ENCODE measurements at regions not wholly inside any gene's neighbourhood (a gene's known extent, or its start where the extent isn't known, plus 50 kb on each side); places are given as distances from the start of the nearest gene placed in this dataset.

DNA sequence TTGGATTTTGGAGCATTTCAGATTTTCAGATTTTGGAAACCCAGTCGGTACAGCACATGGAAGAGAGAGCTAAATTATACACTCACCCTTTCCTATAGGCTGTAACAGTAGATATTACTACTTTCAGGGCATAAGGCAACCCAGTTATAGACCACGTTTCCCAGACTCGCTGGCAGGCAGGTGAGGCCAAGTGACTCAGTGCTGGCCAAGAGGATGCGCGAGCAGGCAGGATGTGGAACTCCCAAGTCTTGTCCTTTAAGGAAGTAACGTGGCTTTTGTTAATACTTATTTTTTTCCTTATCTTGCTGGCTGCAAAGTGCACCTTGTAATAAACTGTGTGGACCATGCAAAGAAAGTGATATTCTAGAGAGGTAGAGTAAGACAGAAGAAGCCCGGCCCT is 1160.1 kb downstream of the GATA3 start:
- Histone ChIP-seq H3K36me3 (no peaks in the 10 kb centered on the region), H3K27ac (no peak overlapping the region), H3K9me3 (replicated peaks) (no peaks in the 10 kb centered on the region), H3K4me3 (no peak overlapping the region), H3K4me1 (replicated peaks) (no peaks in the 10 kb centered on the region), H3K27me3 (replicated peaks) (no peaks in the 10 kb centered on the region)
- DNase-seq (ENCODE audit: low read depth in 1 of 2, low spot score in 2 of 2), result no peak

DNA sequence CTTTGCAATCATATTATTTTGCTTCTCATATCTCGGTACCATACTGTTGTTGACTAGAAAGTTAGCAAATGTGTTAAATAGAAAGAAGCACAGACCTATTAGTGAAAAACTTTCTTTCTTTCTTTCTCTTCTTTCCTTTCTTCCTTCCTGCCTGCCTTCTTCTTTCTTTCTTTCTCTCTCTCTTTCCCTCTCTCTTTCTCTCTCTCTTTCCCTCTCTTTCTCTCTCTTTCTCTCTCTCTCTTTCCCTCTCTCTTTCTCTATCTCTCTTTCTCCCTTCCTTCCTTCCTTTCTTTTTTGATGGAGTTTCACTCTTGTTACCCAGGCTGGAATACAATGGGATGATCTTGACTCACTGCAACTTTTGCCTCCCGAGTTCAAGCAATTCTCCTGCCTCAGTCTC is 1160.6 kb downstream of the GATA3 start:
- Histone ChIP-seq H3K36me3 (no peaks in the 10 kb centered on the region), H3K4me1 (replicated peaks) (no peaks in the 10 kb centered on the region), H3K27ac (no peak overlapping the region), H3K9me3 (replicated peaks) (no peaks in the 10 kb centered on the region), H3K4me3 (no peak overlapping the region), H3K27me3 (replicated peaks) (no peaks in the 10 kb centered on the region)
- no peak for DNase-seq (ENCODE audit: low read depth in 1 of 2, low spot score in 2 of 2)

DNA sequence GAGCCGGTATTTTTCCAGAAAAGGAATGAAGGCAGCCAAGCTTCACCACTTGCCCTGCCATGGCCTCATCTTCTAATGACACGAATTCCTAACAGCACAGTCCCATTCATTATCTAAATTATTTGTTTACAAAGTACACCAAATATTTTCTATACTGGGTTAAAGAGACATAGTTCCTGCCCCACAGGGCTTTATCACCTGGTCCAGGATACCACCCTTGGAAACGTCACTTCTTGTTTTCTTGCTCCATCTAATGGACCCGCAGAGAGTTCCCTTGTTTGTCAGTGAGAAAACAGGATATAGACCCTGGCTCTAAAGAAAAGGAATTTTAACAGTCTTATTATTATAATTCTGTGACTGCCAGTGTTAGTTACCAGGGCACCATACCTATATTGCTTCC is 1165.4 kb downstream of the GATA3 start:
- Histone ChIP-seq H3K36me3 (no peaks in the 10 kb centered on the region), H3K27me3 (replicated peaks) (no peaks in the 10 kb centered on the region), H3K9me3 (replicated peaks) (no peaks in the 10 kb centered on the region), H3K4me1 (replicated peaks) (no peaks in the 10 kb centered on the region), H3K4me3 (no peak overlapping the region), H3K27ac (no peak overlapping the region)
- DNase-seq (ENCODE audit: low read depth in 1 of 2, low spot score in 2 of 2), result no peak

DNA sequence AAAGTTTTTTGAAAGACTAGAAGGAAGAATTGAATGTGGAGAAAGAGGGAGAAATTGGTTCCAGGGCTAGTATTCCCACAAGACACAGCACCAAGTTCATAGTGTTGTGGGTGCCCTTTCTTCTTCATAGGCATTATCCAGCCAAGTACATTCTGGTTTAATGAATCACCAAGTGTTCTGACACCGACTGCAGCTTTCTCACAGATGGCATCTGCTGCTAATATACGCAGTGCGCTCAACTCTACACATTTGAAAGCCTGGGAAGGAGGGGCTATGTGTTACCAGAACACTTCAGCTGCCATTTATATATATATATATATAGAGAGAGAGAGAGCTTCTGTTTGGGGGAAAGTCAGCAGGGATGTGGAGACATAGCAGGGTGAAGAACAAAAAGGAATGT is 1168.4 kb downstream of the GATA3 start:
- H3K27me3 ChIP-seq (replicated peaks), result no peaks in the 10 kb centered on the region
- no peaks in the 10 kb centered on the region for H3K4me1 ChIP-seq (replicated peaks)
- no peak overlapping the region for H3K27ac ChIP-seq
- no peak for DNase-seq (ENCODE audit: low read depth in 1 of 2, low spot score in 2 of 2)
- no peaks in the 10 kb centered on the region for H3K9me3 ChIP-seq (replicated peaks)
- H3K36me3 ChIP-seq, result no peaks in the 10 kb centered on the region
- H3K4me3 ChIP-seq, result no peak overlapping the region

DNA sequence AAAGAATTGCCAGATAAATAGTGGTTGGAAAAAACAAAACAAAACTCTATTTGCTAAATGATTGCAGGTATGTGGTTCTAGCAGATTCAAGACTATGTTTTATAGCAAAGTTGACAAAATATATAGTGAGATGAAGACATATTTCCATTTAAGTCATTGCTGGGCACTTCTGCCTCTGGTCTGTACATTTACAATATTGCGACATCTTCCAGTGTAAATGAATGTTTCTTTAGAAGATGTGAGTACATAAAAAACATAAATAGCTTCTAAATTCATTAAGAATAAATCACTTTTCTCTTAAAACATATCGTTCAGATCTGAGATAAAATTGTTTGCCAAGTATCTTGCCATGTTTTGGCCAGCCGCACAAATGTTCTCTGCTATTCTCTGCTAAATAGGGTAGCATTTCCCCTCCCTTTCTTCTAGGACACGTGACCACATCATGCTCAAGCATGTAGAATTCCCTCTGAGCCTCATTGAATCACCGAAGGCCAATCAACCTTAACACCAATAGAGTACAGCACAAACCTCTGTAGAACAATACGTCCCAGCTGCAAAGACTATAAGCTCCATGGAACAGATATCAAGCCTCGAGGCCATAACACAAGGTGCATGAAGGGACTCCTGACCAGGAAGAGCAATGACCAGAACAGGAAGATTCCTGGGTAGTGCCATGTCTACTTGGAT is 1173.3 kb downstream of the GATA3 start:
- no peaks in the 10 kb centered on the region for H3K4me1 ChIP-seq (replicated peaks)
- H3K27me3 ChIP-seq (replicated peaks), result no peaks in the 10 kb centered on the region
- no peaks in the 10 kb centered on the region for H3K36me3 ChIP-seq
- no peaks in the 10 kb centered on the region for H3K9me3 ChIP-seq (replicated peaks)
- no peak overlapping the region for H3K4me3 ChIP-seq
- H3K27ac ChIP-seq, result no peak overlapping the region
- no peak for DNase-seq (ENCODE audit: low read depth in 1 of 2, low spot score in 2 of 2)

DNA sequence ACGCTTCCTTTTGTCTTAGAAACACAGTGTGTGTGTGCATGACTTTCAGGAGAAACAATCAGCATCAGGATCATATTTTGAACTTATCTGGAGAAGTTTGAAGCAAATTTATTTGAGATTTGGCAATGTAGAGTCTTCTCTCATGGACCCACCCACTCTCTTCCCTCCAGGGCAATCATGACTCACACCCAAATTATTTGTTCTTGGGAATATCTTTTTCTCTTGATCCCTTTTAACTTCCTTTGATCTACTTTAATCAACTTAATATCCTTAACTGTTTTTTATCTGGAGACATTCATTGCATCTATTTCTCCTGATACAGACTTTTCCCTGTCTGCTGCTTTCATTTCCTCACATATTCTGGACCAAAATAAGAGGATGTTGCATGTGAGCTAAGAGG is 1174.3 kb downstream of the GATA3 start:
- Histone ChIP-seq H3K9me3 (replicated peaks) (no peaks in the 10 kb centered on the region), H3K36me3 (no peaks in the 10 kb centered on the region), H3K4me3 (no peak overlapping the region), H3K4me1 (replicated peaks) (no peaks in the 10 kb centered on the region), H3K27me3 (replicated peaks) (no peaks in the 10 kb centered on the region), H3K27ac (no peak overlapping the region)
- no peak for DNase-seq (ENCODE audit: low read depth in 1 of 2, low spot score in 2 of 2)

DNA sequence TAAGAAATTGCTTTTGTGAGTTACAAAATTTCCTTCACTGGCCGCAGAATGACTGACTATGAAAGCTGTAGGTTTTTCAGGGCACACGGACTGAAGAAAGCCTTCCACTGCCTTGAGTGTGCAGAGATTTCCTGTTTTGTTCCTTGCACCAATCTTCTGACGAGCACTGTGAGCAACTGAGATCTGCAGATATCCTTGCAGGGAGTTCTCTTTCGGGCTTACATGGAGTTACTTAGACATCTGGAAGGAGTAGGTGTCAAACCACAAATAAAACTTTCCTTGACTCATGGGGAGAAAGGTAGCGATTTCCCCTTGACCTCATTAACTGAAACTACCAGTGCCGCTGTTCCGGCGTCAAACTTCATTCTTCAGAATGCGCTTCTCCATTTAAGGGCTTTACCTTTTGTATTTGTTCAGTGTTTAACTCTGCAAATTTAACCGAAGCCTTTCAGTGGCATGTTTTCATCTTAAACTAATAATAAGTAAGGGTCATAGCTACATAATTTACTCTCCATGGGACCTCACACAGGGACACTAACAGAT is 1175.3 kb downstream of the GATA3 start:
- Histone ChIP-seq H3K27ac (no peak overlapping the region), H3K27me3 (replicated peaks) (no peaks in the 10 kb centered on the region)

DNA sequence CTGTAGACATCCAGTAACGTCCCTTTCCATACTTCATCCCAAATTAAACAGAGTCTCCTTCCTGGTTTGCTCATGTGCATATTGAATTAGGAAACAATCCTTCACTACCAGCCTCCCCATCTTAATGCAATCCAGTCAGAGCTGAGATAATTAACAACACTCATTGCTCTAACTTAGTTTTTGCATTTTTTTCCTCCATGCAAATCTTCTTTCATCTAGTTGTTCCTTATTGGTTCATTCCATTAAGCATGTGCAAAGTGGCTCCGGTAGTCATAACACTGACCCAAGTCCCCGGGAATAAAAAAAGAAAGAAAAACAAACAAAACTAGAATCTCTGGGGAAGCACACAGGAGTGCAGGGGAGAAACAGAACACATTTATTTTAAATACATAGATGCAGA is 1176.1 kb downstream of the GATA3 start:
- DNase-seq (ENCODE audit: low read depth in 1 of 2, low spot score in 2 of 2), result no peak

More for the DNA sequence above, 1175.3 kb downstream of the GATA3 start:
- Histone ChIP-seq H3K36me3 (no peaks in the 10 kb centered on the region), H3K4me3 (no peak overlapping the region), H3K4me1 (replicated peaks) (no peaks in the 10 kb centered on the region), H3K9me3 (replicated peaks) (no peaks in the 10 kb centered on the region)
- DNase-seq (ENCODE audit: low read depth in 1 of 2, low spot score in 2 of 2), result no peak

DNA sequence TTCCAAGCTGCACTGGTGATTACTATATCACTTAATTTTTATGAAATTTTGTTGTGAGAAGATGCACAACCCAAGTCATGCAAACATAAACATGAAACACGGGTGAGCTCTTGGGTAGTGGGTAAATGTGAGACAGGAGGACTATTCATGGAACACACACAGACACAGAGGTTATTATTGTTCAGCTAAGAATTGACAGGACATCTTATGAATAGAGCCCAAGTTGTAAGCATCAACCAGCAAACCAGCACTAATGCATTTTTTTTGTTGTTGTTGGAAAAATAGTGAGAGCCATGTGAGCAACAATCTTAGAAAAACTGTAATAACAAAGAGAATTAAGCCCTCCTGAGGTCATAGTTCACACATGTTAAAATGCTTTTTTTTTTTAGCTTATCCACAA is 1179.7 kb downstream of the GATA3 start:
- Histone ChIP-seq H3K4me1 (replicated peaks) (no peaks in the 10 kb centered on the region), H3K9me3 (replicated peaks) (no peaks in the 10 kb centered on the region), H3K4me3 (no peak overlapping the region), H3K27ac (no peak overlapping the region), H3K36me3 (no peaks in the 10 kb centered on the region), H3K27me3 (replicated peaks) (no peaks in the 10 kb centered on the region)
- no peak for DNase-seq (ENCODE audit: low read depth in 1 of 2, low spot score in 2 of 2)

More for the DNA sequence above, 1176.1 kb downstream of the GATA3 start:
- Histone ChIP-seq H3K9me3 (replicated peaks) (no peaks in the 10 kb centered on the region), H3K36me3 (no peaks in the 10 kb centered on the region), H3K27ac (no peak overlapping the region), H3K4me3 (no peak overlapping the region), H3K27me3 (replicated peaks) (no peaks in the 10 kb centered on the region), H3K4me1 (replicated peaks) (no peaks in the 10 kb centered on the region)

DNA sequence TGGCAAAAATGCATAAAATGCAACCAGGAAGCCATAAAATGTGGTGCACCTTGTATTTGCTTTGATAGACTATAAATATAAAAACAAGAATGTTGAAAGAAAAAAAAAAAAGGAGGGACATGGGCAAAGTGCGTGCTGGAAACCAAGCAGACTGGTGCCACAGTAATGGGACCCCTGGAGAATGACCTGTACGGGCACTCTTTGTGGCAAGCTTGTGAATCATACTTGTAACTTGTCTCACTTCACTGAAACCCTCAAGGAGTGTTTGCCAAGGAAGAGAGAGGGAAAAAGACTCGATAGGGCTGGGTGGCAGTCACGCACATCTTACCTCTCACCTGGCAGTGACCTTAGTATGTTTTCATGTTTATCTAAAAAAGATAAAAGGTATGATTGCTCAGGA is 1183.6 kb downstream of the GATA3 start:
- Histone ChIP-seq H3K27me3 (replicated peaks) (no peaks in the 10 kb centered on the region), H3K9me3 (replicated peaks) (no peaks in the 10 kb centered on the region), H3K36me3 (no peaks in the 10 kb centered on the region), H3K27ac (no peak overlapping the region), H3K4me3 (no peak overlapping the region), H3K4me1 (replicated peaks) (no peaks in the 10 kb centered on the region)
- no peak for DNase-seq (ENCODE audit: low read depth in 1 of 2, low spot score in 2 of 2)

DNA sequence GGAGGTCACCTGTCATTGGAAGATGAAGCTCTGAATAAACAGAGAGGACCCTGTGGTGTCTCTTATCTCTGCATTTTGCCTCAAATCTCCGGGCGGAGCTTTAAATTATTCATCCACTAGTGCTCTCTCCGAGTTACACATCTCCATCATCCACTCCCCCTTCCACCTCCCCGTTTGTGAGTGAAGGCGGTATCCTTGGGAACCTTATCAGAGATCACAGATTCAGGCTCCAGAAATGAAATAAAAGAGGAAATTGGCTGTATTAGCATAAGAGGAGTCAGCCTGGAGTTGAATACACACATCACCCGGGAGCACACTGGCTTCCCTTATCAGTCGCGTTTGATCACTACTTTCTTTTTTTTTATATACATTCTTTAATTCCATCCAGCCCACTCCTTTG is 1184.8 kb downstream of the GATA3 start:
- no peaks in the 10 kb centered on the region for H3K27me3 ChIP-seq (replicated peaks)
- H3K4me1 ChIP-seq (replicated peaks), result no peaks in the 10 kb centered on the region
- H3K36me3 ChIP-seq, result no peaks in the 10 kb centered on the region
- no peak overlapping the region for H3K4me3 ChIP-seq
- H3K27ac ChIP-seq, result no peak overlapping the region
- DNase-seq (ENCODE audit: low read depth in 1 of 2, low spot score in 2 of 2), result no peak
- no peaks in the 10 kb centered on the region for H3K9me3 ChIP-seq (replicated peaks)

DNA sequence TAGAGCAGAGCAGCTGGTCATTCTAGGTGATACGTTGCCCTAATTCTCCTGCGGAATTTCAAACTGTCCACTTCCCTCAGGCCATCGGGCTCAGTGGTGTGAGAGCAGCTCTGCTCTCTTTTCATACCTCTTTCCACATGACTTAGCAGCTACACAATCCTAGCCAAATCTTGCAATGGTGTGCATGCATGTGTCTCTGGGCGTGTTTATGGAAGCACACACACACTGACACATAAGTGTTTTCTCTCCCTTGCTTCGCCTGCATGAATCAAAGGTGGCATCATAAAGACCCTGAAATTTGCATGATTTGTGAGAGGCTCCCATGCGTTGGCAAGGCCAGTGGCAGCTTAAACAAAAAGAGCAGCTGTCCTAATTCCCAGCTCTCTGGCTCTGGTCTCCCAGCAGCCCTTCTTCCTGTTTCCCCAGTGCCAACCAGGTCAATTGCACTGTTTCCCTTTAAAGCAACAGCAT is 1189.5 kb downstream of the GATA3 start:
- Histone ChIP-seq H3K4me1 (replicated peaks) (no peaks in the 10 kb centered on the region), H3K27ac (no peak overlapping the region), H3K36me3 (no peaks in the 10 kb centered on the region), H3K27me3 (replicated peaks) (no peaks in the 10 kb centered on the region), H3K9me3 (replicated peaks) (no peaks in the 10 kb centered on the region), H3K4me3 (no peak overlapping the region)
- no peak for DNase-seq (ENCODE audit: low read depth in 1 of 2, low spot score in 2 of 2)

DNA sequence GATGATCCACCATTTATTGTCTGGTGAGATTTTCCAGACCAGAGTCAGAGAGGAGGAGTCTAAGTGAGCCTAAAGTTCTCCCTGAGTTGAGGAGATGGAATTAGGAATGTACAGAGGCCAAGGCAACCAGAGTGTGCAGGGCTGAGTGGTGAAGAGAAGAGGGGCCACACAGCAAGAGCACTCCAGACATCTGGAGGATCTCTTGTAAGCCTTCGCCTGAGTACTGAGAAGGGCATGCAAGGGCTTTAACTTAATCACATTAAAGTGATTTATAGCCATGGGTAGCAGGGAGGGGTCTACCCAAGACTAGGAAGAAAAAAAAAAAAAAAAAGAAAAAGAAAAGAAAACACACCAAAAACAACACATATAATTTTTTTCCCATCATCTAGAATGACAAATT is 1190.4 kb downstream of the GATA3 start:
- no peaks in the 10 kb centered on the region for H3K9me3 ChIP-seq (replicated peaks)
- DNase-seq (ENCODE audit: low read depth in 1 of 2, low spot score in 2 of 2), result no peak
- no peak overlapping the region for H3K4me3 ChIP-seq

DNA sequence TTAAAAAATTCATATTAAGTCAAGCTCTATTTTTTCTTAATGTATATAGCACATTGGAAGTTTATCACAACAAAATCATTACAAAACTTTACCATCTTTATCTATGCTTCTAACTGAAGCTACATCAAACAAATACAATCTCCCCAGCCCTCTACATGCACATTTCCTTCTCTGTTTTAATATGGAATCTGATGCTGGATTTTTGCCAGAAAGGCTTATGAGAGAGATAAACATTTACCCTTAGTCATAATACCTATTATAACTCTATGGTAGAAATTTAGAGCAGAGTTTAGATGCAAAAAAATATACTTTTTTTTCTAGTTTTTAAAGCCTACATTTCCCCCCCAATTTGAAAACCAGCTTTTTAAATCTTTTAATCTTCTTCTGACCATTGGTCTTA is 1198.6 kb downstream of the GATA3 start:
- no peak overlapping the region for H3K27ac ChIP-seq
- no peak for DNase-seq (ENCODE audit: low read depth in 1 of 2, low spot score in 2 of 2)

More for the DNA sequence above, 1190.4 kb downstream of the GATA3 start:
- Histone ChIP-seq H3K27me3 (replicated peaks) (no peaks in the 10 kb centered on the region), H3K4me1 (replicated peaks) (no peaks in the 10 kb centered on the region), H3K27ac (no peak overlapping the region), H3K36me3 (no peaks in the 10 kb centered on the region)

DNA sequence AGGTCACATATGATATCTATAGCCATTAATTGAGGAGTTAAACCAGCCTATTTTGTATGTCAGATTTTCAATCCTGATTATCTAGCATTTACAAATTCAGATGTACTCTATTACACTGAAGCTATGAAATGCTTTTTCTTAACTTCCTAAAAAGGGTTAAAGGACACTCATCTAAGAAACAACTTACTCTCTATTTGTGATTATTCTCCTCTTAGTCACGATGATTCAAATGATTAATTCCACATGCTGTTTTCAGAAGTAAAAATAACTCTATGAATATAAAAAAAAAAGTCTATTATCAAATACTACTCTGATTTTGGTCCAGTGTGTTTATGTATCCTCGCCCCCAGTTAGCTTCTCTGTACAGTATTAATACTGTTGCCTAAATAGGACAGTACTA is 1199.9 kb downstream of the GATA3 start:
- Histone ChIP-seq H3K36me3 (no peaks in the 10 kb centered on the region), H3K9me3 (replicated peaks) (no peaks in the 10 kb centered on the region), H3K4me3 (no peak overlapping the region), H3K4me1 (replicated peaks) (no peaks in the 10 kb centered on the region), H3K27me3 (replicated peaks) (no peaks in the 10 kb centered on the region), H3K27ac (peak overlapping the region; percentile 36; the same call in 1 of the 2 replicates)
- no peak for DNase-seq (ENCODE audit: low read depth in 1 of 2, low spot score in 2 of 2)

More for the DNA sequence above, 1198.6 kb downstream of the GATA3 start:
- no peak overlapping the region for H3K4me3 ChIP-seq
- no peaks in the 10 kb centered on the region for H3K27me3 ChIP-seq (replicated peaks)
- no peaks in the 10 kb centered on the region for H3K4me1 ChIP-seq (replicated peaks)
- no peaks in the 10 kb centered on the region for H3K9me3 ChIP-seq (replicated peaks)
- H3K36me3 ChIP-seq, result no peaks in the 10 kb centered on the region
